ENCODE measurements at regions not wholly inside any gene's neighbourhood (a gene's known extent, or its start where the extent isn't known, plus 50 kb on each side); places are given as distances from the start of the nearest gene placed in this dataset.

DNA sequence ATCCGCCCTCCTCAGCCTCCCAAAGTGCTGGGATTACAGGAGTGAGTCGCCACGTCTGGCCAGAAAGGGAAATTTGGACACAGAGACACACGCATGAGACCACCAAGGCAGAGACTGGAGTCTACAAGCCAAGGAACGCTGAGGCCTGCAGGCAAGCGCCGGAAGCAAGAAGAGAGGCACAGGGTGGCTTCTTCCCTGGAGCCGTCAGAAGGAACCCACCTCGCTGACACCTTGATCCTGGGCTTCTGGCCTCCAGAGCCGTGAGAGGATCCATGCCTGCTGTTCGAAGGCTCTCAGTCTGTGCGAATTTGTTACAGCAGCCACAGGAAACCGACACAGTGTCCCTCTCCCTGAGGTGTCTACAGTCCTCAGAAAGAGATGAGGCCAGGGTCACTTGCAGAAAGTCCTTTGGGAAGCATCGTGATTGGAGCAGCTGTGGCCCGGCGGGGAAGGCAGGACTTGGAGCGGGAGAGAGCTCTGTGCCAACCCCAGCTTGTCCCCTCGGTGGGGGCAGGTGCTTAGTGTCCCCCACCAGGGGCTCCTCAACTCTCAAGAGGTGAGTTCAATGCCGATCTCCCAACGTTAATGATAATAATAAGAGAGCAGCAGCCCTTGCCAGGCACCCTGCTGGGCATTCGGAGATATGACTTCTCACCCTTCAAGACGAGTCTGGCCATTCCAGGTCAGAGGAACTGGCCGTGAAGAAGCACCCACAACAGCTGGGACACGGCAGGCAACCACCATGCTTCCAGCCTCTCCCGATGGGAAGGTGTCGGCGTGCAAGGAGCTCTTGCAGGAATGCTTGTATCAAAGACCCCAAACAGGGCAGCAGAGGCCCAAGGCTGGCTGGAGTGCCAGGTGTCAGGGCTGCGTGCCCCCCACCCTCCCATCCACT, 68.4 kb upstream of the TNRC6C start:
- FAIRE-seq: no peak

DNA sequence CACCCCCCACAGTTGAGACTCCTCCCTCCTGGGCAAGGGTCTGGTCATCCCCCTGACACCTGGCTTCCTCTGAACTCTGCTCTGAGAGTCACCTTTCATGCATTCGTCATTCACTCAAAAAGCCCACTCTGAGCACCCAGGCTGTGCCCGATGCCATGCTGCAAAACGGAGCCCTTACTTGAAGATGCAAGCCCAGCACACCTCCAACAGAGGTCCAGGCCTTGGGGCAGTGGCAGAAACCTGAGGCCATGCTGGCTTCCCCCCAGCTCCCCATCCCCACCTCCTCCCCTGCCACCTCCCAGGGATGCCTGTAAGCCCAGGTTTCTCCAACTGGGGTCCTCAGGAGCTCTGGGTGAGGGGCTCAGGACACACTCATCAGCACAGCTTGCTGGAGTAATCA, 67.7 kb upstream of the TNRC6C start:
- FAIRE-seq (no peak), DNase-seq (ENCODE audit: insufficient read length, low spot score) (no peak)

More for the DNA sequence above, 68.4 kb upstream of the TNRC6C start:
- DNase-seq (ENCODE audit: insufficient read length, low spot score): no peak

DNA sequence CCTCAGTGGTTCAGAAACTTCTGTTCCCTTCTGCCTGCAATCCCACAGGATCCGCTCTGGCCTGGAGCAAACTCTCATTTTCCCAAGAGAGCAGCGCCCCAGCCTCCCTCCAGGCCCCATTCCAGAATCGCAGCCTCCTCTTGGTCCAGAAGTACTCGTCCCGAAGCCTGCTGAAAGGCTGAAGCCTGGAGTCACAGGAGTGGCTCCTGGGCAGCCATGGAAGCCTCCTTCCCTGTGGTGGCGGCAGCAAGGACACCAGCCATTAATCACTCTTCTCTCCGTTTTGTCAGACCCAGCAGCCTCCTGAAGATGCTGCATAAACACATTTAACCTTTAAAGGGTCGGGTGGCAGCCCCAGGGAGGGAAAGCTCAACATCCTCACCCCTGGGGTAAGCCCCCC, 66.9 kb upstream of the TNRC6C start:
- DNase-seq (ENCODE audit: insufficient read length, low spot score) (no peak), FAIRE-seq (no peak)

DNA sequence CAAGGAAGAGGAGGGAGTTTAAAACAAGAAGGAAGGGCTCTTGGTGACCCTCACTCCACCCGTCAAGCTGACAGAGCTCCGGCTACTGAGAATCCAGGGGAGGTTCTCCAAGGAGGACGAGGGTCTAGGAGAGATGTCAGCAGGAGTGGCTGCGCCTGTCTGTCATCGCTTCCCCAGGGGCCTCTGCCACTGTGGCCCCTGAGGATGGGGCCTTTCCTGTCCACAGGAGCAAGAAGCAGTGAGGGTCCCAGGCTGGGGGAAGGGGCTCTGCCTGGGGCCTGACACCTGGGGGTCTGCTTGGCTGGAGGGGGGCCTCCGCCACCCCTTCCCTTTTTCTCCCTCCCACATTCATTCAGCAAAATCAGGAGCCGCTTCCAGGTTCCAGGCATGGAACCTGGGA, 66.5 kb upstream of the TNRC6C start:
- DNase-seq (ENCODE audit: insufficient read length, low spot score) (no peak), FAIRE-seq (no peak)

DNA sequence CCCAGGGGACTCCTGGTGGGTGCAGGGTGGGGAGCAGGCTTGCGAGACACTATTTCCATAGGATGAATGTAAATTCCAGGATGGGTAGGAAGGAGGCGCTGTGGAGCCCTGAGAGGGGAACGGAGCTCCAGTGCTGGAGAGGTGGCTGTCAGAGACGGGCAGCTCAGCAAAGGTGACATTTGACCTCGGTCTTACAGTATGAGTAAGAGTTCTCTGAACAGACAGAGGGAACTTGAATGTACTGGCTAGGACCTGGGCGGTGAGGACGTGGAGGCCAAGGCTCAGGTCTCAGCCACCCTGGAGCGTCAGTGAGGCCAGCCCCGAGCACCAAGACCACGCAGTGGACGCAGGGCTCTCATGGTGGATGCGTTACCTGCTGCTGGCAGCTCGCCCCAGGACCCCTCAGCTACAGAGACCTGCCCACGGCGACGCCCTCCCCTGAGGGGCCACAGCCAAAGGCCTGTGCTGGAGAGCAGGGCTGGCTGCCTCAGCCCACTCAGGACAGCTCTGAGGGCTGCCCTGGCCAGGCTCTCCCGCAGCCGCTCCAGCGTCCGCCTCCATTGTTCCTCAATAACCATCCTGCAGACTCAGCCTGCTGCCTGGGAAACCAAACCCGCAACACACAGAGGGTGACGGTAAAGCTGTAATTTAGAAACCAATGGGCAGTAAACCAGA, 65.9 kb upstream of the TNRC6C start:
- FAIRE-seq (no peak), DNase-seq (ENCODE audit: insufficient read length, low spot score) (no peak)

DNA sequence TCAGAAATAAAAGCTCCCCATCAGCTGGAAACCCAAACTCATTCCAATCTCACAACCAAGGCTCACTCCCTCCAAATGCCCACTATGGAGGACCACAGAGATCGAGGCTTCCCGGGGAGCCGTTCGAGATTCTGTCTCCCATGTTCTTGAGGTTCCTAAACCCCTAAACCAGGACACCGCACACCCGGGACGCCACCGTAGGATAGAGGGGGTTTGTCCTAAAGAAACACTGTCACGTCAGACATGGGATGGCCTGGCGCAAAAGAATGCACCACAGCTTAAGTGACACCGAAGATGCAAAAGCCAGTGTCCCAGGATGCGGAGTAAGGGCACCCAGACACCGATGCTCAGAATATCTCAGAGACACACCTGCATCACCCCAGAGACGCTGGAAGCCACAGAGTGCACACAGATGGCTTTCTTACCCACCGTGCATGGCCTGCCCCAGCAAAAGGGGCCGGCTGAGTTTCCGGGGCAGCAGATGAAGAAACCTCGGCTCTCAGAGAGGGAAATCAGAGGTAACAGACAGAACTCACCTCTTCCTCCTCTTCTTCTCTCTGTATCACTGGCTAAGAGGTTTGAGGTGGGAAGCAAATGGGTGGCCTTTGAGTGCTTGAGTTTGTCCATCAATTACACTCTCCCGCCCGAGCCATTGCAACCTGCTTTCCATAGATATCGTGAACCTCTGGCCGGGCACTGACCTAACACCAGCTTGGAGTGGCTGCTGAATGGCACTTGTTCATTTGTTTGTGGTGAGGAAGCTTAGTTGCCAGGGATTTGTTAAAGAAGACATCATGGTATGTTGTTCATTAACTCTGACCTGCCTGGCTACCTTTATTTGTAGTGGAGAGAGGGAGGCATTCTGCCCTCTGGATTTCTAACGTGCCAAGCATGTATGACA, 65.1 kb upstream of the TNRC6C start:
- DNase-seq (ENCODE audit: insufficient read length, low spot score) (no peak), FAIRE-seq (no peak)

DNA sequence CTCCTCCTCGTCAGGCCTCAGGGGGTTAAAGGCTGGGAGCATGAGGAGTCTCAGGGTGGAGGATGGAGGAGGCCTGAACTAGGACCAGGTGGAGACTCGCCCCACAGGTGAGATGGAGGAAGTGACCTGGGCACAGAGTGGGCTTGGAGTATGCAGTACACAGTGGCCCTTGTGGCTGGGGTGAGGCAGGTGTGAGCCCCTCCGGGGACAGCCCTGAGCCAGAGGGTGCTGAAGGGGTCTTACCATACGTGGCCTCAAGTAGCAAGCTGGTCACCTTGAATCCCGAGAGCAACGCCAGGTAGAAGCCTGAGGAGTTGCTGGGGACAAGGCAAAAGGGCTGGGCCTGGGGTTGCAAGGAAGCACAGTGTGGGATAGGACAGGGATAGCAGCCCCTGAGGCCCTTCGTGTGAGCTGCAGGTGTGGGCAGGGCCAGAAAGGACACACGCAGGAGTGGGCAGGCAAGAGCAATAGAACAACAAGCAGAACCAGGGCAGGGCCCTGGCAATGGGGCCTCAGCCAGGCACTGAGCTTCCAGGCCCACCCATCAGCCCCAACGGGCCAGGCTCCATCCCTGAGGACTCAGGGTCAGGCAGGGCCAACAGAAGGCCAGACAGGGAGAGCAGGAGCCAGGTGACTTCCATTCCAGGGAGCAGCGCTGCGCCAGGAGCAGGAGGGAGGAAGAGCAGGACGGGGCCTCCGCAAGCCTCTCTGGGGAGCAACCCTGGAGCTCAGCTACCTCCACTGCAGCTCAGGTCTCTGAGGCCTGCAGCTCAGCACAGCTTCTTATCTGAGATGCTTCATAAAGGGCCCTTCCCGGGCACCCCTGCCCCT, 64.2 kb upstream of the TNRC6C start:
- no peak for FAIRE-seq

DNA sequence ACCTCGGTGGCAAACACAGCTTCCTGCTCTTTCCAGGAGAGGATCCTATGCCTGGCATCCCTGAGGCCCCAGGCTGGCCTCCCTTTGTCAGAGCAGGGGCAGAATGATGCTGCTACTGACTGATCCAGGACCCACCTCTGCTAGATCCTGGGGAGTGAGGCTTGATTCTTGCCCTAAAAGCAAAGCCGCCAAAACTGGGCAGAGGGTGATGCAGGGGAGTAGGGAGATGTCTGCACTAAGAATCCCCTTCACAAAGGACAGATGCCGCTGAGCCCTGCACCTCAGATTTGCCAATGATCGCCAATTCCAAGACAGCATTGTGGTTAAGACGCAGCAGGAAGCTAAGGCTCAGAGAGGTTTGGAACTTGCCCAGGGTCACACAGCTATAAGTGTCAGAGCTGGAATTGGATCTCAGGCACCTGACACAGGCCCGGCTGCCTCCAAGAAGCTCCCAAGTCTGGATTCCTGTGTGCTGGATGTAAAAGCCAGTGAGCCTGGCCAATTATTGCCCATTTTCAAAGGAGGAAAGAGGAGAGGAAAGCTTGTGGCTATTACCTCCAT, 60.7 kb upstream of the TNRC6C start:
- no peak for DNase-seq (ENCODE audit: insufficient read length, low spot score)
- FAIRE-seq: no peak

More for the DNA sequence above, 64.2 kb upstream of the TNRC6C start:
- DNase-seq (ENCODE audit: insufficient read length, low spot score): no peak

DNA sequence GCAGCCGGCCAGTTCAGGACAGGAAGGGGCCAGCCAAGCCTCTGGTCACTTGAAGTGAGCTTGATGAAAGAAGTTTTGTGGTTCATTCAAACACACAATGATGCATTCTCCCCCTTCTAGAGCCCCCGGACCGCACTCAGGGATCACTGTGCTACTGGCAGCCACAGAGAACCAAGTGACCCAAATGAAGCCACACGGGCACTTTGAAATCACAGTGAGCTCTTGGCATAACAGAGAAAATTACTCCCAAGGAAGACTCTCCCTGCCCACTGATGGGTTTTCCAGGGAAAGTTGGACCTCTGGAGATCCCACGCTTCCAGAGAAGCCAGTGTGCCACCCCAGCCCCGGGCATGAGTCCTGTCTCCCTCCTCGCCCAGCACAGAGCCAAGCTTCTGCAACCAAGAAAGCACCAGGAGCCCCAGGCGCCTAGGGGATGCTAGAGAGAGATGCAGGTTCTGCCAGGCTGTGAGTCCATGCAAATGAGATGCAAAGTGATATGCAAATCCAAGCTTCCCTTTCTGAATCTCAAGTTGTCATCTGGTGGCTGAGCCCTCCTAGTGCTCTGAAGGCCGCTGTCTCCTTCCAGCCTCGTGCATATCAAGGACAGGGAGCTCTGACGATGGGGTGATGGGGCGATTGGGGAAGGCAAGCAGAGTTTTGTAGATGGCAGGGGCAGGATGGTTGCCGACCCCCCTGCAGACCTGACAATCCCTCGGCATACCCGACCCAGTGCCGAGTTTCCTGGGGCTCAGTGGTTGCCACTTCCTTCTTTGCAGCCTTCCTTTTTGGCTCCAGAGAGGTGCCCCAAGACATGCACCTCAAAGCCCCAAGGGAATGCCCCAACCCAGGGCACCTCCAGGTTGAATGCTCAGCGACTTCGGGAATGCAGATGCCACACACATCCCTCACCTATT, 59.7 kb upstream of the TNRC6C start:
- no peak for DNase-seq (ENCODE audit: insufficient read length, low spot score)
- no peak for FAIRE-seq

DNA sequence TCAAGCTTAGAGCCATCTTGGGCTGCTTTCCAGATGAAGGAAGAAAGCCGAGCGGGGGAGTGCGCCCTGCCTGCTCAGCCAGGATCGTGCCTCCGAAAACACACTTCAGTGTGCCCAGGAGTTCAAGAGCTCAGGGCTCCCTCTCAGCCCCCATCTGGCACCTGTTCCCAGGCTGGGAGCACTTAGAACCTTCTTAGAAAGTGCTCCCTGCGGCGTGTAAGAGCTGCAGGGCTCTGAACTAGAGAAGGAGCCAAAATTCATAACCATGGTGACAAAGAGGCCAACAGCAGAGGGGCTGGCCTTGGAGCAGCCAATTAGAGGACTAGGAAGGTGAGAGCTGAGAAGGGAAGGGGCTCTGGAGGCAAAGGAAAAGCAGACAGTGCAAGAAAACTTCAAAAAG, 59.0 kb upstream of the TNRC6C start:
- FAIRE-seq (no peak), DNase-seq (ENCODE audit: insufficient read length, low spot score) (no peak)

DNA sequence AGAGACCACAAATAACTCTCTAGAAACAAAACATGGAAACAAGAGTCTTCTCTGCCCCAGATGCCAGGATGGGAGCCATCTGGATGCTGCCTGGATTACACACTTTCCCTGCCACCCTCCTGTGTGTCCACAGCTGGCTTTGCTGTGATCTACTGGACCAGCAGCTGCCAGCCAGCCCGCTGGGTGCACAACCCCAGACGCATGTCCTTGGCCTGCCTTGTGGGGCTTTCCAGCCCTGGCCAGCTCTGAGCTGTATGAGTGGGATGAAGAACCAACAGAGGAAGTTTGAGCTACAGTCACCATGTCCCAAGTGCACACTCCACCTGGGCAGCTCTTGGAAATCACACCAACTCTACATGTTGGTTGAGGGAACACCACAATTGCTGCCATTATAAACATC, 57.0 kb upstream of the TNRC6C start:
- FAIRE-seq: no peak
- DNase-seq (ENCODE audit: insufficient read length, low spot score): no peak

DNA sequence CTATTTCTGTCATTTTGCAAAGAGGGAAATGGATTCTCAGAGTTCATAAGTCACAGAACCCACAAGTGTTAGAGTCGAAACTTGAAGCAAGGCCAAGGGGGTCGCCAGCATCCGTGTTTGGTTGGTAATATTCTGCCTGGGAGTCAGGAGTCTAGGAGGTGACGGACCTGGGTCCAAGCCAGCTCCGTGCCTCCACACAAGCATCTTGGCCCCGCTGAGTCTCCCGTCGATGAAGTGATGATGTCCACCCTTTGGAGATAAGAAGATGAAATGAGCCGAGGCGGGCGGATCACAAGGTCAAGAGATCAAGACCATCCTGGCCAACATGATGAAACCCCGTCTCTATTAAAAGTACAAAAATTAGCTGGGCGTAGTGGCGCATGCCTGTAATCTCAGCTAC, 53.2 kb upstream of the TNRC6C start:
- FAIRE-seq: no peak
- no peak for DNase-seq (ENCODE audit: insufficient read length, low spot score)

DNA sequence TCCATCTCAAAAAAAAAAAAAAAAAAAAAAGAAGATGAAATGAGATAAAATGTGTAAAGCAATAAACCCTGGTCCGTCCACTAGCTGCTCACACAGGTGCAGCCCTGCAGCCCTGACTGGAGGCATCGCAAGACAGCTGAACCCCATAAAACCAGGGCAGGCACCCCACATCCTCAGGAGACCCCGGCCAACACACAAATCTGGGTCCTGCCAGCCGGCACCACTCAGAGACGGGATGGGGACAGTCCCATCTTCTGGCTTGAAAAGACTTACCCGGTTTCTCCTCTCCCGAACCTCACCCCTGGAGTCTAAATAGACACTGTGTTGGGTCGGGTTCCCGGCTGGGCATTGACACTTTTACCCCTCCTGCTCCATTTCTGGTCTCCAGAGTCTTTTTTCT, 52.7 kb upstream of the TNRC6C start:
- FAIRE-seq (no peak), DNase-seq (ENCODE audit: insufficient read length, low spot score) (no peak)

DNA sequence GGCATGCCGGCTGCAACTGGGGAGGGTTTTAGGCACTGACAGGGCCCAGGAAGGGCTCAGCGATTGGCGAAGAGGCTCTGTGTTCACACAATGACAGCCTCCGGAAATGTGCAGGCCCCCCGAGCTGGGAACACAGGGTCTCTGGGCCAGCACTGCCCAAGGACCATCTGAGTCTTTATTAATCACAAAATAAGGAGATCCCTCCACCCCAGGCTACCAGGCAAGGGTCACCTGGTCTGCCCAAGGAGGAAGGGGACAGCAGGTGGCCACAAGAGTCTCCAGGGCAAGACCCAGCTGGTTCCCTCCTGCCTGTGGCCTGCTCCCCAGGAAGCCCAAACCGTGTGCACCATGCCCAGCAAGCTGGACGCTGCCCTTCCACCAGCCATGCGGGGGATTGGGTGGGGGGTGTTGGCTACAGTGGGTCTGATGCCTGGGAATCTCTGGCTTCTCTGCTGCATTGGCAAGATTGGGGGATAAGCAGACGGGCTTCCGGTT, 52.1 kb upstream of the TNRC6C start:
- FAIRE-seq (no peak), DNase-seq (ENCODE audit: insufficient read length, low spot score) (no peak)

DNA sequence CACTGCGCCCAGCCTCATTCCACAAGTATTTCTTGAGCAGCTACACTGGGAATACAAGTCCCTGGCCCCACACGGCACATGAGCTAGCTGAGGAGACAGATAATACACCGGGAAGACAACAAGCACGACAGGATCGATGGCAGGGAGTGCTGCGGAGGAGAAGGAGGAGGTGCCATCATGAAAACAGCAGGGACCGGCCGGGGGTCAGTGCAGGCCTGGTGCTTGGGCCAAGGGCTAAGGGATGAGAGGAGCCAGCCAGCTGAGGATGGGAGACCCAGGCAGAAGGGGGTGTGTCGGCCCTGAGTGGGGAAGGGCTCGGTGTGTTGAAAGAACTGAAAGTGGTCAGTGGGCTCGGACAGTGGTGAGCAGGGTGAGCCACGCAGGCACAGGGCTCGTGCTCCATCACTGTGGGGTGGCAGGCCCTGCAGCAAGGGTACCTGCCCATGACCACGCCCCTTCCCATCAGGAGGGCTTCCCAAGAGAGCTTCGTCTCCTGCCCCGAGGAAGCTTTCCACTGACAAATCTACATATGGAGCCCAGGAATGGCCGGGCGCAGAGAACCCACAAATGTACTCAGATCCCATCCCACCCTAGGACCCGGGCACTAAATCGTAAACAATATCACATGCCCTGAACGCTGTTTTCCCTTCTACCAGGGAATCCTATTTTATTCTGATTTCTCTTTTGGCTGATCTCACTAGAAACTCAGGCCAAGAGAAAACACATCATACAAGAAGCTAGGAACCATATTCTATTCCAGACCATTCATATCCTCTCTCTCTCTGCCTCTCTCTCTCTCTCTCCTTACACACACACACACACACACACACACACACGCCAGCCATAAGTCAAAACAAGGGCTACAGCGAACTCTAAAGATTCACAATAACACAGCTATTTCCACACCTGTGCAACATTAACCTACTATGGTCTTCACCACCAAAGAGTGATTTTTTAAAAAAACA, 50.7 kb upstream of the TNRC6C start:
- FAIRE-seq (no peak), DNase-seq (ENCODE audit: insufficient read length, low spot score) (no peak)

DNA sequence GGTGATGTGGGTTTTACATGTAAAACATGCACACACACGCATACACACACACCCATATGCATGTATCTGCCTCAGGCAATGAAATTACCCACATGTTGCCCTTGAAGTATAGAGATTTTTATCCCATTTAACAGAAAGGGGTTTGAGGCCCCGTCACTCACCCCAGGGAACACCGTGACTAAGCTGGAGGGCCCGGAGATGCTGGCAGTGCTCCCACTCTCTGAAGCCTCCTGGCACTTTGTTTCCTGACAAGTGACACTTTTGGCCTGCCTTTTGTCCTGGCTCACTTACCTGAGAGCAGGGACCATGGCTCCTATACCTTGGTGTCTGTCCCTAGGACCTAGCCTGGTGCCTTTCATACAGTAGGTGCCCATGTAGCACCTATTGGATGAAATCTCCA, 50.0 kb upstream of the TNRC6C start:
- FAIRE-seq: no peak

More for the DNA sequence above, 50.0 kb upstream of the TNRC6C start:
- no peak for DNase-seq (ENCODE audit: insufficient read length, low spot score)
